HG03097 (cell line): ENCODE measurements at regions not wholly inside any gene's neighbourhood (a gene's known extent, or its start where the extent isn't known, plus 50 kb on each side); places are given as distances from the start of the nearest gene placed in this dataset.

Experiments
- ATAC-seq: cut with Tn5 transposase; IDR thresholded peaks from one replicate; pipeline ENCODE4 v1.9.1; 2021; ENCODE audit not compliant: unreplicated experiment, low FRiP score

- no peak for ATAC-seq
These were observed 98.9 kb upstream of the IL6 start for GRCh38 chr7:22628112-22628511.

GRCh38 chr7:22627136-22627535, 99.9 kb upstream of the IL6 start:
- no peak for ATAC-seq

GRCh38 chr7:22625251-22625650, 101.7 kb upstream of the IL6 start:
- no peak for ATAC-seq

- no peak for ATAC-seq
These were observed 102.2 kb upstream of the IL6 start for GRCh38 chr7:22624781-22625180.

- no peak for ATAC-seq
These were observed 104.7 kb upstream of the IL6 start for GRCh38 chr7:22622116-22622785.

- no peak for ATAC-seq
These were observed 108.5 kb upstream of the IL6 start for GRCh38 chr7:22618528-22618927.

GRCh38 chr7:22617166-22617565, 109.8 kb upstream of the IL6 start:
- no peak for ATAC-seq

- no peak for ATAC-seq
These were observed 113.5 kb upstream of the IL6 start for GRCh38 chr7:22613496-22613895.

GRCh38 chr7:22612776-22613175, 112.8 kb upstream of the STEAP1B start:
- no peak for ATAC-seq

GRCh38 chr7:22611758-22612079, 111.7 kb upstream of the STEAP1B start:
- ATAC-seq = no peak

- ATAC-seq = no peak
These were observed 111.2 kb upstream of the STEAP1B start for GRCh38 chr7:22610951-22611757.

GRCh38 chr7:22610263-22610662, 110.3 kb upstream of the STEAP1B start:
- ATAC-seq = no peak

- ATAC-seq = no peak
These were observed 107.2 kb upstream of the STEAP1B start for GRCh38 chr7:22607180-22607579.

- ATAC-seq = no peak
These were observed 104.3 kb upstream of the STEAP1B start for GRCh38 chr7:22604246-22604645.

- ATAC-seq = no peak
These were observed 102.0 kb upstream of the STEAP1B start for GRCh38 chr7:22601812-22602565.

GRCh38 chr7:22601408-22601807, 101.4 kb upstream of the STEAP1B start:
- no peak for ATAC-seq

GRCh38 chr7:22601003-22601402, 101.0 kb upstream of the STEAP1B start:
- ATAC-seq = no peak

GRCh38 chr7:22598318-22598920, 98.4 kb upstream of the STEAP1B start:
- ATAC-seq = no peak

GRCh38 chr7:22597844-22598243, 97.9 kb upstream of the STEAP1B start:
- no peak for ATAC-seq

GRCh38 chr7:22596763-22597400, 96.9 kb upstream of the STEAP1B start:
- no peak for ATAC-seq

GRCh38 chr7:22594020-22594419, 94.0 kb upstream of the STEAP1B start:
- ATAC-seq = no peak
